Posterior cingulate gyrus (tissue), 11 donors: ENCODE measurements at regions not wholly inside any gene's neighbourhood (a gene's known extent, or its start where the extent isn't known, plus 50 kb on each side); places are given as distances from the start of the nearest gene placed in this dataset.

ENCODE experiments used
- DNase-seq, 10 donors: peaks; one replicate each; pipeline versions ENCODE4 v3.0.0 to v3.0.0-alpha.2; 2020 to 2021; ENCODE audit warnings: mixed read lengths in 3 of 10
- intact Hi-C: fragments of 100-400 bp; cut with DNase I; formaldehyde crosslinking; loops from one replicate; pipeline ENCODE4 v1.15.1; 2023

GRCh38 chr11:105553025-105553424 is 56.8 kb upstream of the GRIA4 start:
- DNase-seq, result no peak
- intact Hi-C loops, result no loop called here

GRCh38 chr11:105548359-105548758 is 61.5 kb upstream of the GRIA4 start:
- DNase-seq, result no peak
- intact Hi-C loops, result no loop called here

GRCh38 chr11:105538588-105538987 is 71.3 kb upstream of the GRIA4 start:
- no peak for DNase-seq
- intact Hi-C loops, result no loop called here

- no peak for DNase-seq
- intact Hi-C loops, result no loop called here
These were observed 72.3 kb upstream of the GRIA4 start for GRCh38 chr11:105537531-105537930.

GRCh38 chr11:105524286-105524685 is 85.6 kb upstream of the GRIA4 start:
- intact Hi-C loops, result no loop called here
- no peak for DNase-seq

- no peak for DNase-seq
- intact Hi-C loops, result no loop called here
These were observed 89.0 kb upstream of the GRIA4 start for GRCh38 chr11:105520706-105521345.

GRCh38 chr11:105507496-105508254 is 102.2 kb upstream of the GRIA4 start:
- DNase-seq, result no peak
- intact Hi-C loops, result no loop called here

- DNase-seq, result no peak
- intact Hi-C loops, result no loop called here
These were observed 117.9 kb upstream of the GRIA4 start for GRCh38 chr11:105492010-105492409.

GRCh38 chr11:105491394-105491793 is 118.5 kb upstream of the GRIA4 start:
- DNase-seq, result no peak
- intact Hi-C loops, result no loop called here

- DNase-seq, result no peak
- intact Hi-C loops, result no loop called here
These were observed 119.5 kb upstream of the GRIA4 start for GRCh38 chr11:105490333-105490732.

- intact Hi-C loops, result no loop called here
These were observed 120.4 kb upstream of the GRIA4 start for GRCh38 chr11:105489446-105489845.

GRCh38 chr11:105486929-105487328 is 122.9 kb upstream of the GRIA4 start:
- intact Hi-C loops, result no loop called here

More at GRCh38 chr11:105489446-105489845, 120.4 kb upstream of the GRIA4 start:
- DNase-seq, result peak in 3 of 10 donors; percentile 11 to 65 (median 24)

GRCh38 chr11:105469931-105470330 is 139.9 kb upstream of the GRIA4 start:
- intact Hi-C loops, result no loop called here

More at GRCh38 chr11:105486929-105487328, 122.9 kb upstream of the GRIA4 start:
- peak in 1 of 10 donors; percentile 67 for DNase-seq

GRCh38 chr11:105468154-105468553 is 141.7 kb upstream of the GRIA4 start:
- no peak for DNase-seq
- intact Hi-C loops, result no loop called here

More at GRCh38 chr11:105469931-105470330, 139.9 kb upstream of the GRIA4 start:
- DNase-seq, result no peak

GRCh38 chr11:105466582-105467228 is 143.2 kb upstream of the GRIA4 start:
- intact Hi-C loops, result no loop called here
- DNase-seq, result no peak

- intact Hi-C loops, result no loop called here
- peak in 1 of 10 donors; percentile 27 for DNase-seq
These were observed 151.8 kb upstream of the GRIA4 start for GRCh38 chr11:105458071-105458470.

GRCh38 chr11:105456950-105457349 is 152.9 kb upstream of the GRIA4 start:
- intact Hi-C loops, result no loop called here

GRCh38 chr11:105449100-105449734 is 160.7 kb upstream of the GRIA4 start:
- DNase-seq, result peak in 2 of 10 donors; percentile 55 to 61
- intact Hi-C loops, result no loop called here

More at GRCh38 chr11:105456950-105457349, 152.9 kb upstream of the GRIA4 start:
- no peak for DNase-seq

GRCh38 chr11:105448703-105449079 is 161.2 kb upstream of the GRIA4 start:
- DNase-seq, result no peak
- intact Hi-C loops, result no loop called here

- intact Hi-C loops, result no loop called here
- no peak for DNase-seq
These were observed 161.8 kb upstream of the GRIA4 start for GRCh38 chr11:105447936-105448702.
